Fibroblast of lung (primary cell): ENCODE measurements at regions not wholly inside any gene's neighbourhood (a gene's known extent, or its start where the extent isn't known, plus 50 kb on each side); places are given as distances from the start of the nearest gene placed in this dataset.

ENCODE experiments used
- DNase-seq, 2 donors: peaks; one replicate each; pipeline versions ENCODE4 v3.0.0 to v3.0.0-alpha.2; 2010; ENCODE audit warnings: low read depth in 2 of 2
- H2AFZ ChIP-seq: 2 replicates; pipeline ENCODE4 v1.5.1; 2012; ENCODE audit warnings: low read length, control low read depth, inconsistent platforms
- H3K27ac ChIP-seq: 2 replicates; pipeline ENCODE4 v1.5.1; 2011; ENCODE audit warnings: low read length, control low read depth; ENCODE audit not compliant: insufficient read depth
- H3K27me3 ChIP-seq: 2 replicates; pipeline ENCODE4 v1.5.1; 2011; ENCODE audit warnings: mild to moderate bottlenecking, low read length; ENCODE audit not compliant: control insufficient read depth, insufficient read depth
- H3K36me3 ChIP-seq: 2 replicates; pipeline ENCODE4 v1.5.1; 2011; ENCODE audit warnings: low read length; ENCODE audit not compliant: control insufficient read depth, insufficient read depth
- H3K4me1 ChIP-seq: 2 replicates; pipeline ENCODE4 v1.5.1; 2011; ENCODE audit warnings: low read length; ENCODE audit not compliant: control insufficient read depth, insufficient read depth; ENCODE audit errors: extremely low read depth
- H3K4me2 ChIP-seq: 2 replicates; pipeline ENCODE4 v1.5.1; 2011; ENCODE audit warnings: low read length, control low read depth; ENCODE audit not compliant: insufficient read depth; ENCODE audit errors: extremely low read depth
- H3K4me3 ChIP-seq, 4 experiments: fragments of 200-600 bp in 1 of 4; sonication (generic) in 1 of 4; replicated peaks in 1 of 4; 2 replicates each; pipeline ENCODE4 v1.5.1; 2011 to 2016; ENCODE audit warnings: low read length in 4 of 4, low read depth in 3 of 4, mild to moderate bottlenecking in 3 of 4, control low read depth in 2 of 4, inconsistent platforms in 1 of 4, mixed read lengths in 1 of 4; ENCODE audit not compliant: insufficient read depth in 1 of 4; ENCODE audit errors: control extremely low read depth in 1 of 4
- H3K79me2 ChIP-seq: 2 replicates; pipeline ENCODE4 v1.5.1; 2012; ENCODE audit warnings: mild to moderate bottlenecking, low read length, inconsistent platforms; ENCODE audit not compliant: control insufficient read depth, insufficient read depth
- H3K9ac ChIP-seq: 2 replicates; pipeline ENCODE4 v1.5.1; 2011; ENCODE audit warnings: mild to moderate bottlenecking, low read length, control low read depth; ENCODE audit not compliant: insufficient read depth
- H3K9me3 ChIP-seq: 2 replicates; pipeline ENCODE4 v1.5.1; 2012; ENCODE audit warnings: low read depth, low read length; ENCODE audit not compliant: control insufficient read depth, insufficient read depth
- H4K20me1 ChIP-seq: 2 replicates; pipeline ENCODE4 v1.5.1; 2011; ENCODE audit warnings: low read length; ENCODE audit not compliant: control insufficient read depth, insufficient read depth; ENCODE audit errors: extremely low read depth
- EZH2 ChIP-seq: IDR thresholded peaks from 2 replicates; pipeline ENCODE4 v1.5.1; 2012; ENCODE audit warnings: low read length, control low read depth, mild to moderate bottlenecking; ENCODE audit errors: missing control alignments
- TF ChIP-seq, protein P1 (sequence below), 2 donors: IDR thresholded peaks in 1 of 2; conservative IDR thresholded peaks in 1 of 2; 1 replicate in 1 of 2; 2 replicates in 1 of 2; pipeline ENCODE4 v1.5.1; 2011 to 2012; ENCODE audit warnings: low read length in 2 of 2, control low read depth in 1 of 2, inconsistent platforms in 1 of 2, low read depth in 1 of 2, mild to moderate bottlenecking in 1 of 2

GRCh38 chr6:167474725-167475124, 149.8 kb downstream of the TTLL2 start:
- Histone ChIP-seq H3K4me2 (no peak overlapping the region), H3K9me3 (no peaks in the 10 kb centered on the region), H3K9ac (no peak overlapping the region), H2AFZ (no peak overlapping the region), H3K36me3 (no peaks in the 10 kb centered on the region), H3K27me3 (no peaks in the 10 kb centered on the region), H4K20me1 (no peaks in the 10 kb centered on the region), H3K4me3 (no peak overlapping the region), H3K27ac (no peak overlapping the region), H3K79me2 (no peaks in the 10 kb centered on the region), H3K4me1 (no peaks in the 10 kb centered on the region)
- TF ChIP-seq EZH2, result no peak
- TF ChIP-seq, protein P1, sequence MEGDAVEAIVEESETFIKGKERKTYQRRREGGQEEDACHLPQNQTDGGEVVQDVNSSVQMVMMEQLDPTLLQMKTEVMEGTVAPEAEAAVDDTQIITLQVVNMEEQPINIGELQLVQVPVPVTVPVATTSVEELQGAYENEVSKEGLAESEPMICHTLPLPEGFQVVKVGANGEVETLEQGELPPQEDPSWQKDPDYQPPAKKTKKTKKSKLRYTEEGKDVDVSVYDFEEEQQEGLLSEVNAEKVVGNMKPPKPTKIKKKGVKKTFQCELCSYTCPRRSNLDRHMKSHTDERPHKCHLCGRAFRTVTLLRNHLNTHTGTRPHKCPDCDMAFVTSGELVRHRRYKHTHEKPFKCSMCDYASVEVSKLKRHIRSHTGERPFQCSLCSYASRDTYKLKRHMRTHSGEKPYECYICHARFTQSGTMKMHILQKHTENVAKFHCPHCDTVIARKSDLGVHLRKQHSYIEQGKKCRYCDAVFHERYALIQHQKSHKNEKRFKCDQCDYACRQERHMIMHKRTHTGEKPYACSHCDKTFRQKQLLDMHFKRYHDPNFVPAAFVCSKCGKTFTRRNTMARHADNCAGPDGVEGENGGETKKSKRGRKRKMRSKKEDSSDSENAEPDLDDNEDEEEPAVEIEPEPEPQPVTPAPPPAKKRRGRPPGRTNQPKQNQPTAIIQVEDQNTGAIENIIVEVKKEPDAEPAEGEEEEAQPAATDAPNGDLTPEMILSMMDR (conservative IDR thresholded peaks at IDR 0.05 in 1 of 2, IDR thresholded peaks at IDR 0.05 in 1 of 2; ENCODE audit: low read depth in 1 of 2, low read length in 2 of 2), result no peak
- DNase-seq, result no peak

DNA sequence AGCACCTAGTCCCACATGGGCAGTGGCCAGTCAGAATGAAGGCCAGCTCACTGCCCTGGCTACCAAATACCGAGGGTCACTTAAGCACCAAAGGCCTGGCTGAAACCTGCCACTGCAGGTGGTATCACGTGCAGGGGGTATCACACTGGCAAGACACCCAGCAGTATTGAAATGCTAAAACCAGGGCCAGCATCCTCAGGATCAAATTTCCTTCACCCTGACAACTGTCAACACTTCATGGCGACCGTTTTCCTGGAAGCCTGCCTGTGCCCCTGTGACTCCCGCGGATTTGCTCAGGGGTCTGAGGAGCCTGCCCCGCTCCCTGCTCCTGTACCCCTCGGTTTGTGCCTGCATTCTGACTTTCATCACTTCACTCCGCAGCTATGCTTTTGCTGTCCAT, 151.1 kb downstream of the TTLL2 start:
- no peaks in the 10 kb centered on the region for H3K79me2 ChIP-seq

GRCh38 chr6:167476844-167477595, 152.1 kb downstream of the TTLL2 start:
- H2AFZ ChIP-seq, result no peak overlapping the region

More for the DNA sequence above, 151.1 kb downstream of the TTLL2 start:
- Histone ChIP-seq H3K36me3 (no peaks in the 10 kb centered on the region), H2AFZ (no peak overlapping the region), H3K27ac (no peak overlapping the region), H3K27me3 (no peaks in the 10 kb centered on the region), H3K4me1 (no peaks in the 10 kb centered on the region), H3K4me2 (no peak overlapping the region), H4K20me1 (no peaks in the 10 kb centered on the region), H3K9me3 (no peaks in the 10 kb centered on the region), H3K4me3 (no peak overlapping the region), H3K9ac (no peak overlapping the region)
- TF ChIP-seq, protein P1 (conservative IDR thresholded peaks at IDR 0.05 in 1 of 2, IDR thresholded peaks at IDR 0.05 in 1 of 2; ENCODE audit: low read depth in 1 of 2, low read length in 2 of 2), result no peak
- TF ChIP-seq EZH2, result no peak
- no peak for DNase-seq

More at GRCh38 chr6:167476844-167477595, 152.1 kb downstream of the TTLL2 start:
- Histone ChIP-seq H3K36me3 (no peaks in the 10 kb centered on the region), H3K4me2 (no peak overlapping the region), H3K4me3 (no peak overlapping the region), H3K27me3 (no peaks in the 10 kb centered on the region), H3K79me2 (no peaks in the 10 kb centered on the region), H4K20me1 (no peaks in the 10 kb centered on the region), H3K9ac (no peak overlapping the region), H3K9me3 (no peaks in the 10 kb centered on the region), H3K4me1 (no peaks in the 10 kb centered on the region), H3K27ac (no peak overlapping the region)
- TF ChIP-seq EZH2, result no peak
- TF ChIP-seq, protein P1 (conservative IDR thresholded peaks at IDR 0.05 in 1 of 2, IDR thresholded peaks at IDR 0.05 in 1 of 2; ENCODE audit: low read depth in 1 of 2, low read length in 2 of 2), result no peak
- no peak for DNase-seq
